ENCODE measurements at regions not wholly inside any gene's neighbourhood (a gene's known extent, or its start where the extent isn't known, plus 50 kb on each side); places are given as distances from the start of the nearest gene placed in this dataset.

DNA sequence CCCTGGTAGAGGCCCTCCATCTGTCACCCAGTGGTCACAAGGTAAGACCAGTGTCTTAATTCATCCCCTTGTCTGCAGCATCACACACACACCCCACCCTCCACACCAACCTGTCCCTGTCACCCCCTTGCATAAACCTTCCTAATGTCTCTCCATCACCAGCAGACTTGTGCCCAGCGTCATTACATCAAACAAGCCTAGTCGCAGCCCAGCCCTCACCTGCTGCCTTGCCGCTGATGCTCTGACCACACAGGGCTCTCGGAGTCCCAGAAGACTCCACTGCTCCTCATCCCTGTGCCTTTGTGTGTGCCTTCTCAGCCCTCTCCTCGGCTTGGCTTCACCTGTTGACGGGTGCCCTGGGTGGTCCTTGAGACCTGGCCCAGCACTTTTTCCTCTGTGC, 171.2 kb downstream of the GLI2 start:
- TF ChIP-seq, protein P1, sequence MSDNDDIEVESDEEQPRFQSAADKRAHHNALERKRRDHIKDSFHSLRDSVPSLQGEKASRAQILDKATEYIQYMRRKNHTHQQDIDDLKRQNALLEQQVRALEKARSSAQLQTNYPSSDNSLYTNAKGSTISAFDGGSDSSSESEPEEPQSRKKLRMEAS (IDR thresholded peaks at IDR 0.05) = no peak
- TF ChIP-seq EZH2 (IDR thresholded peaks at IDR 0.05) (no peak), POLR2A (IDR thresholded peaks at IDR 0.05; ENCODE audit: borderline replicate concordance, extremely low read depth, insufficient read depth, insufficient read length) (no peak)
- TF ChIP-seq, protein P2, sequence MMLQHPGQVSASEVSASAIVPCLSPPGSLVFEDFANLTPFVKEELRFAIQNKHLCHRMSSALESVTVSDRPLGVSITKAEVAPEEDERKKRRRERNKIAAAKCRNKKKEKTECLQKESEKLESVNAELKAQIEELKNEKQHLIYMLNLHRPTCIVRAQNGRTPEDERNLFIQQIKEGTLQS (IDR thresholded peaks at IDR 0.05) = no peak
- TF ChIP-seq, protein P3, sequence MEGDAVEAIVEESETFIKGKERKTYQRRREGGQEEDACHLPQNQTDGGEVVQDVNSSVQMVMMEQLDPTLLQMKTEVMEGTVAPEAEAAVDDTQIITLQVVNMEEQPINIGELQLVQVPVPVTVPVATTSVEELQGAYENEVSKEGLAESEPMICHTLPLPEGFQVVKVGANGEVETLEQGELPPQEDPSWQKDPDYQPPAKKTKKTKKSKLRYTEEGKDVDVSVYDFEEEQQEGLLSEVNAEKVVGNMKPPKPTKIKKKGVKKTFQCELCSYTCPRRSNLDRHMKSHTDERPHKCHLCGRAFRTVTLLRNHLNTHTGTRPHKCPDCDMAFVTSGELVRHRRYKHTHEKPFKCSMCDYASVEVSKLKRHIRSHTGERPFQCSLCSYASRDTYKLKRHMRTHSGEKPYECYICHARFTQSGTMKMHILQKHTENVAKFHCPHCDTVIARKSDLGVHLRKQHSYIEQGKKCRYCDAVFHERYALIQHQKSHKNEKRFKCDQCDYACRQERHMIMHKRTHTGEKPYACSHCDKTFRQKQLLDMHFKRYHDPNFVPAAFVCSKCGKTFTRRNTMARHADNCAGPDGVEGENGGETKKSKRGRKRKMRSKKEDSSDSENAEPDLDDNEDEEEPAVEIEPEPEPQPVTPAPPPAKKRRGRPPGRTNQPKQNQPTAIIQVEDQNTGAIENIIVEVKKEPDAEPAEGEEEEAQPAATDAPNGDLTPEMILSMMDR (IDR thresholded peaks at IDR 0.05 in 2 of 3, conservative IDR thresholded peaks at IDR 0.05 in 1 of 3; ENCODE audit: borderline replicate concordance in 1 of 3, insufficient read depth in 1 of 3, low read depth in 2 of 3, low read length in 2 of 3) = no peak
